ENCODE measurements at regions not wholly inside any gene's neighbourhood (a gene's known extent, or its start where the extent isn't known, plus 50 kb on each side); places are given as distances from the start of the nearest gene placed in this dataset.
"Not testable (repeated sequence)": the region's sequence is repeated elsewhere in the genome, so short reads cannot be mapped to it uniquely, and the experiment has no call there.

DNA sequence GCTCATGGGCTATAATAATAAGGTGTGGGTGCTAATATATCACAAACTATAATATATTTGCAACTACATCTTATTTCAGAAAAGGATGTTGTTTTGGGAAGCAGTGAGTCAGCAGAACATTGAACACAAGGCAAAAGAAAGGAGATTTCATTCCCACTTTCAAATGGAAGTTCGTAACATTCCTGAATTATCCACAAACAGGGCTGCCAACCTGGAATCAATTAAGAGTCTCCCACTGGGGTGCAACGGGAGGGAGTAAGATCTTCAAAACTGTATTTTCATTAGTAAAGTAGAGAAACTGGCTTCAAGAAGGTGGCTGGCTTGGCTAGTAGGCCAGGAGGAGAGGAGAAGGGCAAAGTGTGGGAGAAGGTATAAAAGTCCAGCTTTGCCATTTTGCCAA, 479.6 kb downstream of the CNTN3 start:
- peak; percentile 30 to 37 for DNase-seq (ENCODE audit: low read depth in 2 of 2)

DNA sequence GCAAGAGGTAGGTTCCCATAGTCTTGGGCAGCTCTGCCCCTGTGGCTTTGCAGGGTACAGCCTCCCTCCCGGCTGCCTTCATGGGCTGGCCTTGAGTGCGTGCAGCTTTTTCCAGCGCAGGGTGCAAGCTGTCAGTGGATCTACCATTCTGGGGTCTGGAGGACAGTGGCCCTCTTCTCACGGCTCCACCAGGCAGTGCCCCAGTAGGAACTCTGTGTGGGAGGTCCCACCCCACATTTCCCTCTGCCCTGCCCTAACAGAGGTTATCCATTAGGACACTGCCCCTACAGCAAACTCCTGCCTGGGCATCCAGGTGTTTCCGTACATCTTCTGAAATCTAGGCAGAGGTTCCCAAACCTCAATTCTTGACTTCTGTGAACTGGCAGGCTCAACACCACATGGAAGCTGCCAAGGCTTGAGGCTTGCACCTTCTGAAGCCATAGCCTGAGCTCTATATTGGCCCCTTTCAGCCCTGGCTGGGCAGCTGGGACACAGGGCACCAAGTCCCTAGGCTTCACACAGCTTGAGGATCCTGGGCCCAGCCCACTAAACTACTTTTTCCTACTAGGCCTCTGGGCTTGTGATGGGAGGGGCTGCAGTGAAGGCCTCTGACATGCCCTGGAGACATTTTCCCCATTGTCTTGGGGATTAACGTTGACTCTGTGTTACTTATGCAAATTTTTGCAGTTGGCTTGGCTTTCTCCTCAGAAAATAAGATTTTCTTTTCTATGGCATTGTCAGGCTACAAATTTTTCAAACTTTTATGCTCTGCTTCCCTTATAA, 482.7 kb downstream of the CNTN3 start:
- DNase-seq (ENCODE audit: low read depth in 2 of 2) = not testable (repeated sequence)

- no peak for DNase-seq (ENCODE audit: low read depth in 2 of 2)
These were observed 484.8 kb downstream of the CNTN3 start for GRCh38 chr3:74129611-74130010.

DNA sequence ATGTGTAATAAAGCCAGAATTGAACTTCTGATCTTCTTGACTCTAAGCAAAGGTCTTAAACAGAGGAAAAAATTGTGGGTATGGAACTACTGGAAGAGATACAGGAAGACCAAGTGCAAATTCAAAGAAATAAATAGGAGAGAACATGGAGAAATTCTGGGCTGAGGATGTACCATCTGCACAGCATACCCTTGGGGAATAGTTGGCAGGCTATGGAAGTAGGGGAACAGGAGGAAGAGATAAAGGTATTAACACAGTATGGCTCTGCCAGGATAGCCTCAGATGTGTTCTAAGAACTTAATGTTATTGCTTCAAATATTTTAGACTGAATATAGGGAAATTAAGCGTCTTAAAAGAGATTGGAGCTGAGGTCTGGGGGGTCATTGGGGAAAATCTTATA, 485.4 kb downstream of the CNTN3 start:
- no peak for DNase-seq (ENCODE audit: low read depth in 2 of 2)

GRCh38 chr3:74127256-74127655, 487.2 kb downstream of the CNTN3 start:
- no peak for DNase-seq (ENCODE audit: low read depth in 2 of 2)

- DNase-seq (ENCODE audit: low read depth in 2 of 2) = no peak
These were observed 489.7 kb downstream of the CNTN3 start for GRCh38 chr3:74124782-74125181.

DNA sequence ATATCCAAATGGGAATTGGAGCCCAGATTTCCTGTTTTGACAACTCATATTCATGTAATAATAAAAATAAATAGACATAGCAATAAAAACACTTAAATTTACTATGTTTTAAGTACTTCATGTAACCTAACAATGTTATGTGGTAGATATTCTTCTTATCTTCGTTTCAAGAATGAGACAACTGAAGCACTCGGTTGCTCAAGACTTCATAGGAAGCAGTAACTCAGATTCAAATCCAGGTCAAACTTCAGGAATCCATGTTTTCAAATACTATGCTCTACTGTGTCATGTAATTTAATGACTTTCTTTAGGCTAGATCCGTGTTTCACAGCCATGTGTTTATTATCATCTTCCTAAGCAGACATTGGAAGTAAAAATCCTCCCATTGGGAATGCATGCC, 492.2 kb downstream of the CNTN3 start:
- no peak for DNase-seq (ENCODE audit: low read depth in 2 of 2)

- no peak for DNase-seq (ENCODE audit: low read depth in 2 of 2)
These were observed 492.7 kb downstream of the CNTN3 start for GRCh38 chr3:74121761-74122160.

GRCh38 chr3:74119221-74119620, 494.5 kb upstream of the PDZRN3 start:
- no peak for DNase-seq (ENCODE audit: low read depth in 2 of 2)

DNA sequence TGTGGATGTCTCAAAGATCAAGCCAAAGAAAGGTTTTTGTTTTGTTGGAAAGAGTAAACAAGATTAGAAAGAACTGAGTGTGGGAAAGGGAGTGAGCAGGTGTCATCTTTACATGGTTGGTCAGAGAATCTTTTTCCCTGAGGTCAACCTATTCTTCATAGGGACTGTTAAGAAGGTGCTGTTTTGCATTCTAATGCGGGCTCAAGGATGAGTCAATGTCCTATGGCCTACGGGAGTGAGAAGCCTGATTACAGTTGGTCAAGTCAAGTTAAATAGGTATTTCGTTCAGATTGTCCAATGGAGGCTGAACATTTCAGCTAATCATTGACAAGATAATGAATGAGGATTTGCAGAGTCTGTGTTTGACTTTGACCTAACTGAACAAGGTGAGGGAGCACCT, 491.2 kb upstream of the PDZRN3 start:
- DNase-seq (ENCODE audit: low read depth in 2 of 2) = no peak

- no peak for DNase-seq (ENCODE audit: low read depth in 2 of 2)
These were observed 482.7 kb upstream of the PDZRN3 start for GRCh38 chr3:74107451-74107850.

GRCh38 chr3:74106925-74107324, 482.2 kb upstream of the PDZRN3 start:
- DNase-seq (ENCODE audit: low read depth in 2 of 2) = peak; percentile 20 to 54

DNA sequence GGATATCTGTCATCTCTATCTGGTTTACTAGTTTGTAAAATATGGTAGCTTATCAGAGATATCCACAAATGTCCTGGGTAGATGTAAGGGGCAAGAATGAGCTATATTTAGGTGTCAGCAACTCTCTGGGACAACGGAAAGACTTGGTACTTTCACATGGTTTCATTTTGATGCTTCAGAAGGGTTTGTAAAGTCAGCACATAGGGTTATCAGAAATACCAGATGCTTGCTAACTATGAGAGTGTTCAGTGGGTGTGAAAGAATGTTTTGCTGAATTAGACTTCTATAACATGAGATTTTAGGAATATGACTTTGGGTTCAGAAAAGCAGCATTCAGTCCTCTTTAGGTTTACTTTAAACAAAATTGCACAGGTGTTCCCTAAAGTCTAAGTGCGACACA, 466.5 kb upstream of the PDZRN3 start:
- DNase-seq (ENCODE audit: low read depth in 2 of 2) = no peak

- DNase-seq (ENCODE audit: low read depth in 2 of 2) = peak; percentile 83 to 87
These were observed 465.1 kb upstream of the PDZRN3 start for GRCh38 chr3:74089814-74090213.

GRCh38 chr3:74080056-74080461, 455.3 kb upstream of the PDZRN3 start:
- DNase-seq (ENCODE audit: low read depth in 2 of 2) = peak; percentile 53 to 62

- DNase-seq (ENCODE audit: low read depth in 2 of 2) = no peak
These were observed 450.5 kb upstream of the PDZRN3 start for GRCh38 chr3:74075241-74075640.

DNA sequence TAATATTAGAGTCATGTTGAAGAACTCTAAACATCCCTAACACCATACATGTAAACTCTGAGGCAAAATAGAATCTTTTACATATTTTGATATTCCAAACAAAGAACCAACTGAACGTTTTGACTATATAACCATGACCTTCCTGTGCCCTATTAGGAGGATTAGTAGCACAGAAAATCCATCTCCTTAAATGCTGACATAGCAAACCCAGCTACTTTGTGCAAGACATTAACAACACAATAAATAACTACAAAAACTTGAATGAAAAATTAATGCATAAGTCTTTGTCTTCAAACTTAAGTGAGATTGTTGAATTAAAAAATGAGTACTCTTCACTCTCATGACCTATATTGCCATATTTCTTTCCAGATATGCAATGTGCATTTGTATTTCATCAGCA, 450.0 kb upstream of the PDZRN3 start:
- no peak for DNase-seq (ENCODE audit: low read depth in 2 of 2)

- DNase-seq (ENCODE audit: low read depth in 2 of 2) = peak in 1 of 2 experiments; percentile 29
These were observed 442.6 kb upstream of the PDZRN3 start for GRCh38 chr3:74067296-74067695.

GRCh38 chr3:74066456-74066855, 441.7 kb upstream of the PDZRN3 start:
- no peak for DNase-seq (ENCODE audit: low read depth in 2 of 2)

DNA sequence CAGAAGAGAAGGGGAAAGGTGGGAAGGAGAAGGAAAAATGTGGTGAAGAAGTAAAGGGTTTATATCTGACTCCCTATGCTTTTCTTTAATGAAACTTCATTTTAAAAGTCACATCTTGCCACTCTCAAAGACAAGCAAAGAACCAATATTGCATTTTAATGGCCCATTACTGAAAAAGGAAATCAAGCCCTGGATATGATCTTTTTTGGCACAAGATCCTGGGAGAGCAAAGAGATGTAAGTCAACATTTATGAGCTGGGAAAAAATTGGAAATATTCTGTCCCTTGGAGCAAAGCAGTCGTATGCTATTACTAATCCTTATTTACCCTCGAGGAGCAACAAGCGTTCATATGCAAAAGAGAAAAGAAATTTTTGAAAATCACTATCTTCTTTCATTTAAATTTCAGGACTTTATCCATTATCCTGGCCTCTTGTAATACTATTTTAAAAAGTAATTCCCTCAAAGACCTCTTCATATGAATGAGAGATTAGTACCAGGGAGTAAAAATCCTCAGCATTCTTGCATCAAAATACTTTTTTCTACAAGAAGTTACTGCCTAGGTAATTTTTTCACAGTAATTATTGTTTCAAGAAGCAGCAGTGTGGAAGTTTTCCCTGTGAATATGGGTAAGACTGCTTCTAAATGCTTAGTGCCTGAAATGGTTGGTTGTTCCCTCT, 435.3 kb upstream of the PDZRN3 start:
- no peak for DNase-seq (ENCODE audit: low read depth in 2 of 2)

DNA sequence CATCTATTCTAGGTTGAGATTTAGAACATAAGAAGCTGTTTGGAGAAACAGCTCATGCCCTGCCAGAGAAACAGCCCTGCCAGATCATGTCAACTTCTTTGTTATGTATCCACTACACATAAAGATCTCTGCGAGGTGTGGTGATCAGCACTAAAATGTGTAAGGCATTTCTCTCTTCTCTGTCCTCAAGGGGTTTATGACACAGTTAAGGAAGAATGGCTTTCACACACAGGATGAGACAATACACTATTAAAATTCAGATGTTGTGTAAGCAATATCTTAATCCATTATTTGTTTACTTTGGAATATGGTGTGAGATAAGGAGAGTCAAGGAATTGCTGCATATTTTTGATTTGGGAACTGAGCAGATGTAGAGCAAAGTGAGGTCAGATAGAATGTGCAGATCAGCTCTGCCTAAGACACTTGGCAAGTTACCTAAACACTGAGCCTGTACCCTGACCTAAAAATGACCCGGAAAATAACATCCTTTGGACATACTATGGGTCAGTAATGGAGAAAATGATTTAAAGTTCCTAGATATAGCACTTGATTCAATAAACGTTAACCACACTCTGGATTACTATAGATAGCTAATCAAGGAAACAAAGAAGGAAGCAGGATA, 434.7 kb upstream of the PDZRN3 start:
- no peak for DNase-seq (ENCODE audit: low read depth in 2 of 2)

DNA sequence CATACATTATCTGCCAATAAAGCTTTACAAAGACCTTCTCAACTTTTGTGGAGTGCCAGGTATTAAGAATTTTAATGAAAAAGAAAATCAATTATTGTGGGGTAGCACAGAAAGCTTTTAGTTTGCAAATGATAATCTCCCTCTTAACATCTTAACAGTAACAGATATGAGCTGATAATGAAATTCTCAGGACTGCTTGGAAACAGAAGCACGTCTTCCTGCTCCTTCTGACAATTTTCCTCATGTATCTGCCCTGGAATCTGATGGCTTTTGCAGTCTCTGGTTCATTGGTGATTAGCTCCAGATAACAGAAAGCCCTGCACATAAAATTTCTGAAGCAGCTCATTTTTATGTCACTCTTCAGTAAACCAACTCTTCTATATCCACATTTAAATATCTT, 432.4 kb upstream of the PDZRN3 start:
- no peak for DNase-seq (ENCODE audit: low read depth in 2 of 2)

DNA sequence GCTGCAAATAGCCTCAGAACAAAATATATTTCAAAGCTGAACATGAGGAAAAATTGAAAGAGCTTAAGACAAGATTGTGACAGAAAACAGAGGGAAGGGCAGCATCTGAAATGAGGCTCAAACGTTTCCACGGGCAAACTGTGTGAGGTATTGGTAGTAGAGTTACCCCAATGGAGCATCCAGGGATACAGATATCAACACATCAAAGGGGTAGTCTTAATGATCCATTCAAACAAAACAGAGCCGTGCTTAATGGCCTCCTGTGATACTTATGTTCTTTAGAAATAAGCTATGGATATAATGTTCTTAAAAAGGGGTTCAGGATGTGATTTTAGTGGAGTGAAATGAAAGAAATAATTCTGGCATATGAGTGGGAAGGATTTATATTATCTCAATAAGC, 430.3 kb upstream of the PDZRN3 start:
- DNase-seq (ENCODE audit: low read depth in 2 of 2) = no peak

Data from fibroblast of skin of left biceps (primary cell).